ENCODE measurements at regions not wholly inside any gene's neighbourhood (a gene's known extent, or its start where the extent isn't known, plus 50 kb on each side); places are given as distances from the start of the nearest gene placed in this dataset.

DNA sequence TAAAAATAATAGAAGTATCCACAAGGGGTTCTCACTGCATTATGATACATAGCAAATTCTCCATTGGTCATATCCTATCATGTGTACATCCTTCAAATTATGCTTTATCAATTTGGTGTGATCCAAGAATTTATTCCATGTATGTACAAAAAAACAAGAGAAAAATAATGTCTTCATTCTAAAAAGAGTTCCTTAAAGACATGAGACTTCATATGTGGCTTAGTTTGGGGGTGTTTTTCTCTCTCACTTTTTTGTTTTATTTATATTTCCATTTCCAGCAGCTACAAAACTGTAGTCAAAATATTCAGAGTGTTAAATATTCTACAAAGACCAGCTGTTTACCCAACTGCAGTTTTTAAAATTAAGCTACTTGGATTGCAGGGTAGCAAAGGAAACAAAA, 972.0 kb downstream of the DTWD2 start:
- TF ChIP-seq, protein P1, sequence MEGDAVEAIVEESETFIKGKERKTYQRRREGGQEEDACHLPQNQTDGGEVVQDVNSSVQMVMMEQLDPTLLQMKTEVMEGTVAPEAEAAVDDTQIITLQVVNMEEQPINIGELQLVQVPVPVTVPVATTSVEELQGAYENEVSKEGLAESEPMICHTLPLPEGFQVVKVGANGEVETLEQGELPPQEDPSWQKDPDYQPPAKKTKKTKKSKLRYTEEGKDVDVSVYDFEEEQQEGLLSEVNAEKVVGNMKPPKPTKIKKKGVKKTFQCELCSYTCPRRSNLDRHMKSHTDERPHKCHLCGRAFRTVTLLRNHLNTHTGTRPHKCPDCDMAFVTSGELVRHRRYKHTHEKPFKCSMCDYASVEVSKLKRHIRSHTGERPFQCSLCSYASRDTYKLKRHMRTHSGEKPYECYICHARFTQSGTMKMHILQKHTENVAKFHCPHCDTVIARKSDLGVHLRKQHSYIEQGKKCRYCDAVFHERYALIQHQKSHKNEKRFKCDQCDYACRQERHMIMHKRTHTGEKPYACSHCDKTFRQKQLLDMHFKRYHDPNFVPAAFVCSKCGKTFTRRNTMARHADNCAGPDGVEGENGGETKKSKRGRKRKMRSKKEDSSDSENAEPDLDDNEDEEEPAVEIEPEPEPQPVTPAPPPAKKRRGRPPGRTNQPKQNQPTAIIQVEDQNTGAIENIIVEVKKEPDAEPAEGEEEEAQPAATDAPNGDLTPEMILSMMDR (IDR thresholded peaks at IDR 0.05; ENCODE audit: low read depth, low read length, poor library complexity, severe bottlenecking): no peak
- no peak for TF ChIP-seq EZH2phosphoT487 (IDR thresholded peaks at IDR 0.05; ENCODE audit: borderline replicate concordance, low read length)
